ENCODE measurements at regions not wholly inside any gene's neighbourhood (a gene's known extent, or its start where the extent isn't known, plus 50 kb on each side); places are given as distances from the start of the nearest gene placed in this dataset.

DNA sequence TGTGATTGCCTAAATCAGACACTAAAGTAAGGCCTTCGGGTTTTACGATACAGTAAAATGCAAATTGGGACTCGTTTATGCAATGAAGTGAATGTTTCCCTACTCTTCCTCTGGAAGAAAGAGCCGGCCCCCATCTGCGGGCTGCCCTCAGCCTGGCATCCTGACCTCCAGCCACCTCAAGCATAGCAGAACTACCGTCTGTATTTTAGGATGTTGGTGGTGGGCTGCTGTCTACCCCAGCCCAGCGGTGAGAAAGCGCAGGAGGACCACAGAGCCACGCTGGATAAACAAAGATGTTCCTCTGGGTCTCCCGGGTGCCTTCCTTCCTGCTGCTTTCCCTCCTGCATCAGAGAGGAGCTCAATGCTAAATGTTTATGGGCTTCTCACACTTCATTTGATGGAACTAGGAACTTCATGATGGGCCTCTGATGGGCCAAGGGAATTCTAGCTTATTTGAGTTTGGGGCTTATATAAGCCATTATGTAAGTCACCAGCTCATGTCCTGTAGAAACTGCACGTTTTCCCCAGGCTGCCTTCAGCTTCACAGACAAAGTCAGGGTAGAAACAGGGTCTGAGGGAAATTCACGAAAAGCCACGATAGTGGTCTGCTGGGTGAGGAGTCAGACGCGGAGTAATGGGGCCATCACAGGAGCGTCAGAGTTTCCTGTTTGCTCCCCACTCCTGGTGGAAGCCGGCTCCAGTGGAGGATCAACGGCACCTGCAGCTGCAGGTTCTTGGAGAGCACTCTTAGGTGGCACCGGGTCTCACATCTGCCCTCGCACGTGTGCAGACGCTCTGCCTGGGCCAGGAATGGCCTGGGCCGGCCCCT, 287.4 kb downstream of the BRD1 start:
- no peaks in the 10 kb centered on the region for H3K9me3 ChIP-seq
- peaks cover 0 to 12% (median 0%) of the 10 kb centered on the region in 4 donors for H3K27me3 ChIP-seq
- H3K36me3 ChIP-seq: no peaks in the 10 kb centered on the region
- H3K27ac ChIP-seq: no peak overlapping the region
- H3K4me3 ChIP-seq: no peak overlapping the region
- DNase-seq: no peak
- 74 to 80% methylated on average over 15 to 22 of the region's 23 CpGs for WGBS, 2 donors
- no peaks in the 10 kb centered on the region for H3K4me1 ChIP-seq
- TF ChIP-seq POLR2A (IDR thresholded peaks at IDR 0.05): no peak
- TF ChIP-seq, protein P1, sequence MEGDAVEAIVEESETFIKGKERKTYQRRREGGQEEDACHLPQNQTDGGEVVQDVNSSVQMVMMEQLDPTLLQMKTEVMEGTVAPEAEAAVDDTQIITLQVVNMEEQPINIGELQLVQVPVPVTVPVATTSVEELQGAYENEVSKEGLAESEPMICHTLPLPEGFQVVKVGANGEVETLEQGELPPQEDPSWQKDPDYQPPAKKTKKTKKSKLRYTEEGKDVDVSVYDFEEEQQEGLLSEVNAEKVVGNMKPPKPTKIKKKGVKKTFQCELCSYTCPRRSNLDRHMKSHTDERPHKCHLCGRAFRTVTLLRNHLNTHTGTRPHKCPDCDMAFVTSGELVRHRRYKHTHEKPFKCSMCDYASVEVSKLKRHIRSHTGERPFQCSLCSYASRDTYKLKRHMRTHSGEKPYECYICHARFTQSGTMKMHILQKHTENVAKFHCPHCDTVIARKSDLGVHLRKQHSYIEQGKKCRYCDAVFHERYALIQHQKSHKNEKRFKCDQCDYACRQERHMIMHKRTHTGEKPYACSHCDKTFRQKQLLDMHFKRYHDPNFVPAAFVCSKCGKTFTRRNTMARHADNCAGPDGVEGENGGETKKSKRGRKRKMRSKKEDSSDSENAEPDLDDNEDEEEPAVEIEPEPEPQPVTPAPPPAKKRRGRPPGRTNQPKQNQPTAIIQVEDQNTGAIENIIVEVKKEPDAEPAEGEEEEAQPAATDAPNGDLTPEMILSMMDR (IDR thresholded peaks at IDR 0.05): no peak
- intact Hi-C loops (cut with DNase I): no loop called here

DNA sequence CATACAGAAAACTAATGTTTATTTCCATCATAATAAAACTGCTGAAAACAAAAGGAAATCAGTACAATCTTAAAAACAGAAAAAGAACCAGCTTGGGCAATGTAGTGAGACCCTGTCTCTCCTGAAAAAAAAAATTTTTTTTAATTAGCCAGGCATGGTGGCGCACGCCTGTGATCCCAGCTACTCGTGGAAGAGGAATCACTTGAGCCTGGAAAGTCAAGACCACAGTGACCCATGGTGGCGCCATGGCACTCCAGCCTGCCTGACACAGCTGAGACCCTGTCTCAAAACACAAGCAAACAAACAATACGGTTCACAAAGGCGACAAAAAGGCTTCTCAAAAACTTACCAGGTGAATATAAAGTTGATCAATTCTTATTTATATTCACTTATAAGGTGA, 289.7 kb downstream of the BRD1 start:
- intact Hi-C loops (cut with DNase I): no loop called here
- Histone ChIP-seq H3K4me3 (no peak overlapping the region), H3K27ac (no peak overlapping the region), H3K27me3 (peaks cover 0 to 16% (median 0%) of the 10 kb centered on the region in 4 donors), H3K9me3 (no peaks in the 10 kb centered on the region), H3K4me1 (no peaks in the 10 kb centered on the region), H3K36me3 (no peaks in the 10 kb centered on the region)
- 81 to 85% methylated on average over 6 of the region's 6 CpGs for WGBS, 2 donors
- no peak for DNase-seq
- TF ChIP-seq POLR2A (IDR thresholded peaks at IDR 0.05): no peak
- TF ChIP-seq, protein P1 (IDR thresholded peaks at IDR 0.05): no peak

DNA sequence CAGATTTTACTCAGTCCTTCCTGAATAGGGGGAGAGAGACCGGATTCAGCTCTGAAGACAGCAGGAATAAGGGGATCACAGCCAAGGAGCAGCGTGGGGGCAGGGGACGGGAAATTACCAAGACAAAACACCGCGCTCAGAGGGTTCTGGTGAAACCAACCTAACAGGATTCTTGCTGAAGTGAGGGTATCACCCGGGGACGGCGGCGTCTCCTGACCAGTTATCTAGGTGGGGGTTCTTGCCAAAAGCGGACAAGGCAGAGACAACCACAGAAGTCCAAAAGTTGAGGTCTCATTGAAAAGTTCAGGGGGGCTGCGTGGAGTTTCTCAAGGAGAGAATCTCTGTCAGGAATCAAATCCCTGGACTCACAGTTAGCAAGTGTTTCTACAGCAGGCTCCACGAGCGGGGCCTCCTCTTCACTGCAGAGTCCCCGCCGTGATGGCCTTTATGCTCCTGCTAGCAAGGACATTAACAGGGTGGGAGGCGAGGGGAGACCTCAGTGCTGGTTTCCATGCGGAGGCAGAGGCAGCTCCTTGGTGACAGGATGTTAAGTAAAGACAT, 291.0 kb downstream of the BRD1 start:
- no peaks in the 10 kb centered on the region for H3K4me1 ChIP-seq
- peaks cover 0 to 16% (median 0%) of the 10 kb centered on the region in 4 donors for H3K27me3 ChIP-seq
- no peaks in the 10 kb centered on the region for H3K9me3 ChIP-seq
- no peak for DNase-seq
- no peak overlapping the region for H3K4me3 ChIP-seq
- TF ChIP-seq, protein P1 (IDR thresholded peaks at IDR 0.05): no peak
- TF ChIP-seq POLR2A (IDR thresholded peaks at IDR 0.05): no peak
- intact Hi-C loops (cut with DNase I): no loop called here
- 50 to 53% methylated on average over 15 to 17 of the region's 17 CpGs for WGBS, 2 donors
- no peaks in the 10 kb centered on the region for H3K36me3 ChIP-seq
- no peak overlapping the region for H3K27ac ChIP-seq

DNA sequence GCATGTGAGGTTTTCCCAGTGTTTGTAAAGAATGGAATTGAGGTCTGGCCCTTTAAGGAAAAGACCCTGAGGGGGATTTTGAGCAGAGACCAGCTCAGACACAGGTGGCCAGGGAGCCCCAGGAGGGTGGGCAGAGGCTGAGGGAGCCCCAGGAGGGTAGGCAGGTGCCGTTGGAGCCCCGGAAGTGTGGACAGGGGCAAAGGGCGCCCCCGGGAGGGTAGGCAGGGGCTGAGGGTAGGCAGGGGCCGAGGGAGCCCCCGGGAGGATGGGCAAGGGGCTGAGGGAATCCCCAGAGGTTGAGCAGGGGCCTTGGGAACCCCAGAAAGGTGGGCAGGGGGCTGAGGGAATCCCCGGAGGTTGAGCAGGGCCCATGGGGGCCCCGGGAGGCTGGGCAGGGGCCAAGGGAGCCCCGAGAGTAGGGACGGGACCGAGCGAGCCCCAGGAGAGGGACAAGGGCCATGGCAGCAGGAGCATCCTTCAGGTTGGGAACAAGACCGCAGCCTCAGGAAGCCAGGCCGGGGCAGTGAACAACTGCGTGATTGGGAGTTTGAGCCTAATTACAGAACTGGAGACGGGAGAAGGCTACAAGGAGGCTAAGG, 292.0 kb downstream of the BRD1 start:
- Histone ChIP-seq H3K36me3 (no peaks in the 10 kb centered on the region), H3K4me3 (no peak overlapping the region), H3K4me1 (no peaks in the 10 kb centered on the region), H3K27ac (no peak overlapping the region), H3K27me3 (peaks cover 0 to 16% (median 0%) of the 10 kb centered on the region in 4 donors), H3K9me3 (no peaks in the 10 kb centered on the region)
- WGBS, 2 donors: 80 to 91% methylated on average over 14 of the region's 16 CpGs
- TF ChIP-seq, protein P1 (IDR thresholded peaks at IDR 0.05): no peak
- TF ChIP-seq POLR2A (IDR thresholded peaks at IDR 0.05): no peak
- DNase-seq: no peak
- intact Hi-C loops (cut with DNase I): no loop called here

DNA sequence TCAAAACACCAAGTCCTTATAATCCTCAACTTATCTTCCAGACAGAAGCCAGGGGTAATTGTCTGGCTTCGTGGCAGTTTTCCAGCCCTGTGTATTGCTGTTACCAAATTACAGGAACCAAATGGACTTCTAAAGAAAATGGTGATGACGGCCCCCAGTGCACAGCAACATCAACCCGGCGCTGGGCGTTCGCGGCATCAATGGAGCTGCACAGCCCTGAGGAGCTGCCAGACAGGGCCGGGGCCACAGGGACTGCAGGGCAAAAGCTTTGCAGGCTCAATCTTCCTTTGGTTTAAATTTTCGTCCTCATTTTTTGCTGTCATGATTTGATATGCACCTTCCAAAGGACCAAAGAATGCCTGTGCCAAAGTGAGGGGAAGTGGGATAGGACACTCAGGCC, 292.5 kb downstream of the BRD1 start:
- Histone ChIP-seq H3K27me3 (peaks cover 0 to 16% (median 0%) of the 10 kb centered on the region in 4 donors), H3K4me3 (no peak overlapping the region), H3K9me3 (no peaks in the 10 kb centered on the region), H3K36me3 (no peaks in the 10 kb centered on the region), H3K4me1 (no peaks in the 10 kb centered on the region), H3K27ac (no peak overlapping the region)
- WGBS, 2 donors: 51 to 86% methylated on average over 2 to 9 of the region's 9 CpGs
- intact Hi-C loops (cut with DNase I): no loop called here
- no peak for TF ChIP-seq POLR2A (IDR thresholded peaks at IDR 0.05)
- TF ChIP-seq, protein P1 (IDR thresholded peaks at IDR 0.05): no peak
- DNase-seq: no peak

Measured in esophagus squamous epithelium (tissue), 5 donors.